DND-41 (cell line): ENCODE measurements at regions not wholly inside any gene's neighbourhood (a gene's known extent, or its start where the extent isn't known, plus 50 kb on each side); places are given as distances from the start of the nearest gene placed in this dataset.

Experiments
- EZH2 ChIP-seq: IDR thresholded peaks from 3 replicates; pipeline ENCODE4 v1.6.1; 2012; ENCODE audit warnings: borderline replicate concordance, low read depth, mild to moderate bottlenecking, moderate library complexity, low read length, inconsistent platforms; ENCODE audit not compliant: severe bottlenecking
- TF ChIP-seq, protein P1 (sequence below): IDR thresholded peaks from 2 replicates; pipeline ENCODE4 v1.5.1; 2012; ENCODE audit warnings: borderline replicate concordance, low read length, moderate library complexity, mild to moderate bottlenecking; ENCODE audit not compliant: poor library complexity, severe bottlenecking; ENCODE audit errors: extremely low read depth

GRCh38 chr3:144181062-144181461 is 209.4 kb downstream of the DIPK2A start:
- TF ChIP-seq, protein P1, sequence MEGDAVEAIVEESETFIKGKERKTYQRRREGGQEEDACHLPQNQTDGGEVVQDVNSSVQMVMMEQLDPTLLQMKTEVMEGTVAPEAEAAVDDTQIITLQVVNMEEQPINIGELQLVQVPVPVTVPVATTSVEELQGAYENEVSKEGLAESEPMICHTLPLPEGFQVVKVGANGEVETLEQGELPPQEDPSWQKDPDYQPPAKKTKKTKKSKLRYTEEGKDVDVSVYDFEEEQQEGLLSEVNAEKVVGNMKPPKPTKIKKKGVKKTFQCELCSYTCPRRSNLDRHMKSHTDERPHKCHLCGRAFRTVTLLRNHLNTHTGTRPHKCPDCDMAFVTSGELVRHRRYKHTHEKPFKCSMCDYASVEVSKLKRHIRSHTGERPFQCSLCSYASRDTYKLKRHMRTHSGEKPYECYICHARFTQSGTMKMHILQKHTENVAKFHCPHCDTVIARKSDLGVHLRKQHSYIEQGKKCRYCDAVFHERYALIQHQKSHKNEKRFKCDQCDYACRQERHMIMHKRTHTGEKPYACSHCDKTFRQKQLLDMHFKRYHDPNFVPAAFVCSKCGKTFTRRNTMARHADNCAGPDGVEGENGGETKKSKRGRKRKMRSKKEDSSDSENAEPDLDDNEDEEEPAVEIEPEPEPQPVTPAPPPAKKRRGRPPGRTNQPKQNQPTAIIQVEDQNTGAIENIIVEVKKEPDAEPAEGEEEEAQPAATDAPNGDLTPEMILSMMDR: no peak
- no peak for TF ChIP-seq EZH2
